OCI-LY7 (cell line): ENCODE measurements at regions not wholly inside any gene's neighbourhood (a gene's known extent, or its start where the extent isn't known, plus 50 kb on each side); places are given as distances from the start of the nearest gene placed in this dataset.

Experiments
- BruUV-seq: library from RNA; stranded (reverse); fragments of 400-500 nt; replicated peaks from 2 replicates; lab custom pipeline; 2021; lab: Mats Ljungman, UMichigan
- CTCF ChIA-PET: fragments of 300-600 bp; sonication (Branson Sonifier 250); formaldehyde crosslinking; loops from one replicate; lab custom pipeline; 2022; ENCODE audit warnings: antibody characterized with exemption; ENCODE audit not compliant: unreplicated experiment; lab: Charles Lee
- POLR2A ChIA-PET: fragments of 300-600 bp; sonication (Branson Sonifier 250); formaldehyde crosslinking; loops from one replicate; lab custom pipeline; 2022; ENCODE audit warnings: antibody characterized with exemption; lab: Charles Lee
- DNase-seq: peaks from one replicate; pipeline ENCODE4 v3.0.0-alpha.2; 2015; ENCODE audit warnings: low spot score
- H2AFZ ChIP-seq: fragments of 200-600 bp; sonication (generic), shearing (Covaris generic); 2 replicates; pipeline ENCODE4 v1.6.1; 2014; ENCODE audit warnings: mild to moderate bottlenecking, antibody characterized with exemption, low read length, moderate library complexity
- H3K27ac ChIP-seq: fragments of 200-600 bp; sonication (generic); 2 replicates; pipeline ENCODE4 v1.5.1; 2014; ENCODE audit warnings: mixed run types, low read depth, mild to moderate bottlenecking, moderate library complexity, low read length, inconsistent platforms; ENCODE audit not compliant: poor library complexity, severe bottlenecking
- H3K36me3 ChIP-seq: fragments of 200-600 bp; sonication (generic); 2 replicates; pipeline ENCODE4 v1.6.1; 2014; ENCODE audit warnings: mild to moderate bottlenecking, antibody characterized with exemption, low read length, moderate library complexity, mixed read lengths; ENCODE audit not compliant: insufficient read depth
- H3K4me1 ChIP-seq: fragments of 200-600 bp; sonication (generic); 2 replicates; pipeline ENCODE4 v1.5.1; 2014; ENCODE audit warnings: mild to moderate bottlenecking, low read length; ENCODE audit not compliant: insufficient read depth, poor library complexity, severe bottlenecking
- H3K4me2 ChIP-seq: fragments of 200-600 bp; sonication (generic); 2 replicates; pipeline ENCODE4 v1.6.1; 2014; ENCODE audit warnings: mild to moderate bottlenecking, low read length
- H3K4me3 ChIP-seq: fragments of 200-600 bp; sonication (generic); 2 replicates; pipeline ENCODE4 v1.5.1; 2014; ENCODE audit warnings: mild to moderate bottlenecking, low read depth, low read length; ENCODE audit not compliant: poor library complexity, severe bottlenecking
- H3K79me2 ChIP-seq: fragments of 200-600 bp; sonication (generic); 2 replicates; pipeline ENCODE4 v1.6.1; 2016; ENCODE audit warnings: low read depth, mild to moderate bottlenecking, low read length, moderate library complexity, mixed read lengths; ENCODE audit not compliant: insufficient read depth
- H3K9me2 ChIP-seq: fragments of 200-600 bp; sonication (generic); 2 replicates; pipeline ENCODE4 v1.6.1; 2016; ENCODE audit warnings: mild to moderate bottlenecking, low read length, mixed read lengths; ENCODE audit not compliant: insufficient read depth
- H3K9me3 ChIP-seq: fragments of 200-600 bp; sonication (generic); 2 replicates; pipeline ENCODE4 v1.6.1; 2014; ENCODE audit warnings: mild to moderate bottlenecking, mixed run types, low read length, mixed read lengths
- H4K20me1 ChIP-seq: fragments of 200-600 bp; sonication (generic); 2 replicates; pipeline ENCODE4 v1.6.1; 2014; ENCODE audit warnings: mild to moderate bottlenecking, antibody characterized with exemption, low read length, moderate library complexity, mixed read lengths; ENCODE audit not compliant: insufficient read depth
- CTCF ChIP-seq: fragments of 200-600 bp; sonication (generic); conservative IDR thresholded peaks from 2 replicates; pipeline ENCODE4 v1.5.1; 2014; ENCODE audit warnings: mild to moderate bottlenecking, antibody characterized with exemption, low read length, moderate library complexity, mixed read lengths
- EZH2phosphoT487 ChIP-seq: fragments of 200-600 bp; sonication (generic); IDR thresholded peaks from 2 replicates; pipeline ENCODE4 v1.6.1; 2018; ENCODE audit warnings: low read depth, borderline replicate concordance, mild to moderate bottlenecking, mixed run types, antibody characterized with exemption, low read length, moderate library complexity, mixed read lengths
- intact Hi-C: fragments of 100-400 bp; cut with micrococcal nuclease; formaldehyde crosslinking; loops from one replicate; pipeline ENCODE4 v1.10.0; 2022; ENCODE audit not compliant: unreplicated experiment

- Histone ChIP-seq H4K20me1 (no peaks in the 10 kb centered on the region), H2AFZ (no peak overlapping the region), H3K9me3 (peaks cover 5% of the 10 kb centered on the region; the same call in 1 of the 2 replicates), H3K36me3 (no peaks in the 10 kb centered on the region), H3K4me1 (no peaks in the 10 kb centered on the region), H3K79me2 (no peaks in the 10 kb centered on the region), H3K9me2 (no peaks in the 10 kb centered on the region), H3K4me2 (no peak overlapping the region), H3K27ac (no peak overlapping the region), H3K4me3 (no peak overlapping the region)
- intact Hi-C loops = no loop called here
- POLR2A ChIA-PET = interaction anchor here (0.5 to 0.6 kb wide), 2 partner anchors 19 to 21 kb away, joined by 3 to 4 read pairs; no protein-coding TSS in a partner anchor
- CTCF ChIA-PET = no interaction called here
- TF ChIP-seq CTCF = no peak
- BruUV-seq = no TSS peak
- no peak for DNase-seq
Observed at GRCh38 chr11:98725471-98725870, 295.3 kb upstream of the CNTN5 start.

- H3K9me3 ChIP-seq = peaks cover 5% of the 10 kb centered on the region; the same call in 1 of the 2 replicates
- ChIA-PET CTCF (no interaction called here), POLR2A (no interaction called here)
- no peaks in the 10 kb centered on the region for H4K20me1 ChIP-seq
- no TSS peak for BruUV-seq
- H3K27ac ChIP-seq = no peak overlapping the region
- no peak overlapping the region for H3K4me2 ChIP-seq
- no peak overlapping the region for H3K4me3 ChIP-seq
- no peaks in the 10 kb centered on the region for H3K9me2 ChIP-seq
- no peak overlapping the region for H2AFZ ChIP-seq
- no peaks in the 10 kb centered on the region for H3K79me2 ChIP-seq
- no peak for TF ChIP-seq CTCF
- TF ChIP-seq EZH2phosphoT487 = no peak
- H3K36me3 ChIP-seq = no peaks in the 10 kb centered on the region
- H3K4me1 ChIP-seq = no peaks in the 10 kb centered on the region
- intact Hi-C loops = no loop called here
- no peak for DNase-seq
Observed at GRCh38 chr11:98728421-98728820, 292.3 kb upstream of the CNTN5 start.

- POLR2A ChIA-PET = no interaction called here
- no peaks in the 10 kb centered on the region for H3K36me3 ChIP-seq
- H3K4me2 ChIP-seq = no peak overlapping the region
- no peaks in the 10 kb centered on the region for H3K79me2 ChIP-seq
- no peaks in the 10 kb centered on the region for H4K20me1 ChIP-seq
- H2AFZ ChIP-seq = no peak overlapping the region
- no peak for TF ChIP-seq CTCF
- TF ChIP-seq EZH2phosphoT487 = no peak
- no peak for DNase-seq
- H3K27ac ChIP-seq = no peak overlapping the region
- BruUV-seq = no TSS peak
- intact Hi-C loops = no loop called here
- H3K4me3 ChIP-seq = no peak overlapping the region
- CTCF ChIA-PET = no interaction called here
- H3K9me3 ChIP-seq = peaks cover 5% of the 10 kb centered on the region; the same call in 1 of the 2 replicates
- no peaks in the 10 kb centered on the region for H3K9me2 ChIP-seq
- no peaks in the 10 kb centered on the region for H3K4me1 ChIP-seq
Observed at GRCh38 chr11:98729118-98729517, 291.6 kb upstream of the CNTN5 start.
